Smooth muscle cell (in vitro differentiated cells): ENCODE measurements at regions not wholly inside any gene's neighbourhood (a gene's known extent, or its start where the extent isn't known, plus 50 kb on each side); places are given as distances from the start of the nearest gene placed in this dataset.

ENCODE experiments used
- DNase-seq: peaks from one replicate; lab custom pipeline; 2025; ENCODE audit not compliant: unreplicated experiment; lab: John Stamatoyannopoulos, UW
- H2AFZ ChIP-seq: fragments of 200-600 bp; sonication (generic); 2 replicates; pipeline ENCODE4 v1.6.0; 2016; ENCODE audit warnings: antibody characterized with exemption, low read depth, mild to moderate bottlenecking
- H3F3A ChIP-seq: fragments of 200-600 bp; sonication (generic); 2 replicates; pipeline ENCODE4 v1.6.0; 2017; ENCODE audit warnings: antibody characterized with exemption, low read depth
- H3K27ac ChIP-seq: fragments of 200-600 bp; sonication (generic); 2 replicates; pipeline ENCODE4 v1.5.1; 2016; ENCODE audit warnings: low read depth, mild to moderate bottlenecking
- H3K27me3 ChIP-seq: fragments of 200-600 bp; sonication (generic); 2 replicates; pipeline ENCODE4 v1.6.1; 2016; ENCODE audit warnings: low read depth, mild to moderate bottlenecking
- H3K36me3 ChIP-seq: fragments of 200-600 bp; sonication (generic); 2 replicates; pipeline ENCODE4 v1.5.1; 2016; ENCODE audit warnings: low read depth
- H3K4me1 ChIP-seq: fragments of 200-600 bp; sonication (generic); 2 replicates; pipeline ENCODE4 v1.5.1; 2016; ENCODE audit warnings: low read depth
- H3K4me2 ChIP-seq: fragments of 200-600 bp; sonication (generic); 2 replicates; pipeline ENCODE4 v1.6.0; 2016; ENCODE audit warnings: mild to moderate bottlenecking
- H3K4me3 ChIP-seq: fragments of 200-600 bp; sonication (generic); 2 replicates; pipeline ENCODE4 v1.5.1; 2016; ENCODE audit warnings: mild to moderate bottlenecking
- H3K79me2 ChIP-seq: fragments of 200-600 bp; sonication (generic); 2 replicates; pipeline ENCODE4 v1.6.0; 2016; ENCODE audit warnings: low read depth, mild to moderate bottlenecking
- H3K9ac ChIP-seq: fragments of 200-600 bp; sonication (generic); 2 replicates; pipeline ENCODE4 v1.6.0; 2016; ENCODE audit warnings: low read depth
- H3K9me3 ChIP-seq: fragments of 200-600 bp; sonication (generic); replicated peaks from 2 replicates; pipeline ENCODE4 v1.5.1; 2016; ENCODE audit warnings: low read depth
- H4K20me1 ChIP-seq: fragments of 200-600 bp; sonication (generic); 2 replicates; pipeline ENCODE4 v1.6.0; 2016; ENCODE audit warnings: low read depth
- WGBS: methylation state at CpG from one replicate; pipeline ENCODE4 v1.1.7; 2016; ENCODE audit warnings: low lambda C conversion rate; 5-methylcytosine and 5-hydroxymethylcytosine counted together
- TF ChIP-seq, protein P1 (sequence below): fragments of 200-600 bp; sonication (generic); IDR thresholded peaks from 2 replicates; pipeline ENCODE4 v1.5.1; 2017; ENCODE audit warnings: borderline replicate concordance, mild to moderate bottlenecking, antibody characterized with exemption; ENCODE audit not compliant: insufficient read depth, poor library complexity, severe bottlenecking

GRCh38 chr3:59251869-59252268, 202.0 kb upstream of the CFAP20DC start:
- no peak overlapping the region for H3K4me3 ChIP-seq
- TF ChIP-seq, protein P1, sequence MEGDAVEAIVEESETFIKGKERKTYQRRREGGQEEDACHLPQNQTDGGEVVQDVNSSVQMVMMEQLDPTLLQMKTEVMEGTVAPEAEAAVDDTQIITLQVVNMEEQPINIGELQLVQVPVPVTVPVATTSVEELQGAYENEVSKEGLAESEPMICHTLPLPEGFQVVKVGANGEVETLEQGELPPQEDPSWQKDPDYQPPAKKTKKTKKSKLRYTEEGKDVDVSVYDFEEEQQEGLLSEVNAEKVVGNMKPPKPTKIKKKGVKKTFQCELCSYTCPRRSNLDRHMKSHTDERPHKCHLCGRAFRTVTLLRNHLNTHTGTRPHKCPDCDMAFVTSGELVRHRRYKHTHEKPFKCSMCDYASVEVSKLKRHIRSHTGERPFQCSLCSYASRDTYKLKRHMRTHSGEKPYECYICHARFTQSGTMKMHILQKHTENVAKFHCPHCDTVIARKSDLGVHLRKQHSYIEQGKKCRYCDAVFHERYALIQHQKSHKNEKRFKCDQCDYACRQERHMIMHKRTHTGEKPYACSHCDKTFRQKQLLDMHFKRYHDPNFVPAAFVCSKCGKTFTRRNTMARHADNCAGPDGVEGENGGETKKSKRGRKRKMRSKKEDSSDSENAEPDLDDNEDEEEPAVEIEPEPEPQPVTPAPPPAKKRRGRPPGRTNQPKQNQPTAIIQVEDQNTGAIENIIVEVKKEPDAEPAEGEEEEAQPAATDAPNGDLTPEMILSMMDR: no peak

DNA sequence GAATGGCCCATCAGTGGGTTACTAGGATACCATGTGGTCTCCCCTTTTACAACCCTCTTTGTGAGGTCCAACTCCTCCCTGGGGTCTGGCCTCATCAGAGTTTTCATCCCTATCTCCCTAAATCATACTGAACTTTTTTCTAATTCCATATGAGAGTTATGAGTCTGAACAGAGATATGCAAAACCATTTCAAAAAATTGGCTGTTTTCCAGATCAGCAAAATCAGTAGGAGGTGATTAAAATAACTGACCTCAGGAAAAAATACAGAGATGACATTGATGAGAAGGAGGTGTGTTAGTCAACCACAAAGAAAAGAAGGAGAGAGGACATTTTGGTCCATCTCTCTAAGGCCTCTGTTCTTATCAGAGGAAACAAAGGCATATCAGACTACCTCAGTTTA, 200.8 kb upstream of the CFAP20DC start:
- peaks cover 7% of the 10 kb centered on the region for H3K27me3 ChIP-seq
- H3K9ac ChIP-seq: no peak overlapping the region
- H3K4me3 ChIP-seq: no peak overlapping the region
- no peaks in the 10 kb centered on the region for H4K20me1 ChIP-seq
- H3K36me3 ChIP-seq: no peaks in the 10 kb centered on the region
- no peaks in the 10 kb centered on the region for H3K9me3 ChIP-seq
- H3K79me2 ChIP-seq: no peaks in the 10 kb centered on the region
- H3K4me1 ChIP-seq: peaks cover 6% of the 10 kb centered on the region
- DNase-seq: no peak
- H3K27ac ChIP-seq: no peak overlapping the region
- no peak overlapping the region for H2AFZ ChIP-seq
- no peak overlapping the region for H3K4me2 ChIP-seq
- TF ChIP-seq, protein P1: no peak
- peaks cover 7% of the 10 kb centered on the region for H3F3A ChIP-seq

More at GRCh38 chr3:59251869-59252268, 202.0 kb upstream of the CFAP20DC start:
- H3K27ac ChIP-seq: no peak overlapping the region
- no peaks in the 10 kb centered on the region for H3K79me2 ChIP-seq
- H3K9me3 ChIP-seq: no peaks in the 10 kb centered on the region
- H3F3A ChIP-seq: no peaks in the 10 kb centered on the region
- peaks cover 7% of the 10 kb centered on the region for H3K27me3 ChIP-seq
- H3K36me3 ChIP-seq: no peaks in the 10 kb centered on the region
- H3K9ac ChIP-seq: no peak overlapping the region
- H3K4me1 ChIP-seq: no peaks in the 10 kb centered on the region
- DNase-seq: no peak
- H3K4me2 ChIP-seq: no peak overlapping the region
- H2AFZ ChIP-seq: no peak overlapping the region
- 63% methylated on average over 3 of the region's 3 CpGs for WGBS
- no peaks in the 10 kb centered on the region for H4K20me1 ChIP-seq

DNA sequence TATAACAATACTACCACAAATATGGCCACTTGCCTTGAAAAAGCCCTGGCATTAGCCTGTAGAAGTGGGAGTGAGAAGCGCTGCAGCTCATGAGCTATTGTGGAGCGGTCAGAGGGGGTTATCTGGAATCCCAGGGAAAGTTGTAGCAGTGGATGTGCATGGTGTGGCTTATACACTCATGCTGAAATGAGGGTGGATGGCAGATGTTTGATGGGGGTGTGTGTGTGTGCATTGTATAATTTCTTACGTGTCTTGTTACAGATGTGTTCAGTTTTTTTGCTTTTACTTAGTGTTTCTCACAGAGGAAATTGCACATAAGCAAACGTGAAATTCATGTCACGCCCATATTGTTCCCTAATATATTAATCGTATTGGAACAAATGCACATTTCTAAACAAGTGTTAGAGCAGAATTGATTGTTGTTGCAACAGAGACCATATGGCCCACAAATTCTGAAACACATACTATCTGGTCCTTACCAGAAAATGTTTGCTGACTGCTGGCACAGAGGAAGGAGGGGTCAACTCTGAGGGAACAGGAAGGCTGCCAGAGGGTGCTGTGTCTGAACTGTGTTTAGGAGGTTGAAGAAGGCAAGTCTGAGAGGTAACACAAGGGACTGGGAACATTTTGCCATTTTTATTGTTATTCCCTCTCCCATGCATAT, 200.0 kb upstream of the CFAP20DC start:
- no peaks in the 10 kb centered on the region for H4K20me1 ChIP-seq
- no peaks in the 10 kb centered on the region for H3K36me3 ChIP-seq
- no peak overlapping the region for H3K4me2 ChIP-seq
- TF ChIP-seq, protein P1: no peak
- no peak for DNase-seq
- H3K4me1 ChIP-seq: peaks cover 6% of the 10 kb centered on the region
- H3K79me2 ChIP-seq: no peaks in the 10 kb centered on the region
- no peak overlapping the region for H3K27ac ChIP-seq
- H3K4me3 ChIP-seq: no peak overlapping the region
- H3K9ac ChIP-seq: no peak overlapping the region
- H2AFZ ChIP-seq: no peak overlapping the region
- H3K27me3 ChIP-seq: peaks cover 7% of the 10 kb centered on the region
- peaks cover 7% of the 10 kb centered on the region for H3F3A ChIP-seq
- H3K9me3 ChIP-seq: no peaks in the 10 kb centered on the region
- 75% methylated on average over 6 of the region's 6 CpGs for WGBS

GRCh38 chr3:59249004-59249403, 199.2 kb upstream of the CFAP20DC start:
- Histone ChIP-seq H3K27ac (no peak overlapping the region), H3K9me3 (no peaks in the 10 kb centered on the region), H3K4me3 (no peak overlapping the region), H3F3A (peaks cover 7% of the 10 kb centered on the region), H3K9ac (no peak overlapping the region), H2AFZ (no peak overlapping the region), H3K36me3 (no peaks in the 10 kb centered on the region), H3K79me2 (no peaks in the 10 kb centered on the region), H4K20me1 (no peaks in the 10 kb centered on the region), H3K27me3 (peaks cover 3% of the 10 kb centered on the region), H3K4me2 (no peak overlapping the region), H3K4me1 (peaks cover 6% of the 10 kb centered on the region)
- TF ChIP-seq, protein P1: no peak
- no peak for DNase-seq
